Mesothelial cell of epicardium (in vitro differentiated cells): ENCODE measurements at regions not wholly inside any gene's neighbourhood (a gene's known extent, or its start where the extent isn't known, plus 50 kb on each side); places are given as distances from the start of the nearest gene placed in this dataset. TPM values are rescaled to one million over a fixed set of nuclear protein-coding genes. Genes with fewer than 3 reads are reported as not detected.

Experiments
- DNase-seq, 2 experiments: peaks; one replicate each; pipeline ENCODE4 v3.0.0; 2021; ENCODE audit warnings: low spot score in 2 of 2; ENCODE audit not compliant: unreplicated experiment in 2 of 2
- H3K27ac Mint-ChIP-seq: 2 replicates; pipeline ENCODE4 v1.8.0; 2021; ENCODE audit warnings: mixed read lengths
- H3K27me3 Mint-ChIP-seq: 2 replicates; pipeline ENCODE4 v1.8.0; 2021; ENCODE audit warnings: low read depth, mixed read lengths
- H3K36me3 Mint-ChIP-seq: 2 replicates; pipeline ENCODE4 v1.8.0; 2021; ENCODE audit warnings: mixed read lengths
- H3K4me1 Mint-ChIP-seq: 2 replicates; pipeline ENCODE4 v1.8.0; 2021; ENCODE audit warnings: mixed read lengths
- H3K4me3 Mint-ChIP-seq: 2 replicates; pipeline ENCODE4 v1.8.0; 2021; ENCODE audit warnings: mild to moderate bottlenecking, moderate library complexity, mixed read lengths
- H3K9me3 Mint-ChIP-seq: 2 replicates; pipeline ENCODE4 v1.8.0; 2021; ENCODE audit warnings: mixed read lengths
- microRNA-seq: library from miRNA; unstranded; fragments of <30 nt; microRNA quantifications from one replicate; pipeline ENCODE4 v1.2.0, GENCODE V29; 2021; ENCODE audit warnings: inconsistent platforms, mixed read lengths
- TF ChIP-seq, protein P1 (sequence below): fragments of 200-600 bp; sonication (generic); IDR thresholded peaks from one replicate; pipeline ENCODE4 v1.5.0; 2021; ENCODE audit warnings: antibody characterized with exemption; ENCODE audit not compliant: unreplicated experiment

DNA sequence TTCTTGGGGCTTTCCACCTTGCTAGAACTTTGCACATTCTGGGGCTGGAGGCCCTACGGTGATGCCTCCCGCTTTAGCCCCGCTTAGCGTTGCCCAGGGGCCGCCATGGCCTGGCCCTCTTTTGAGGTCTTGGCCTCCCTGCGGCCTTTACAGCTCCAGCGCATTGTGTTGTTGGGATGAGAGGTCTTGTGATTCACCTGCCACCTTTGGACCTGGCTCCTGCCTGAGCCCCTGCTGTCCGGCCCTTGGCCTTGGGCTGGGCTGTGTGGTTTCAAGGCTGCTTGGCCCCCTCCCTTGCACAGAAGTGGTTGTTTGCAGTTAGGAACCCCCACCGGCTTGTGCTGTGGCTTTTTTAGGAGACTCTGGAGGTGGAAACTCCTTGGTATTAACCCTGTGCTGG, 61.0 kb upstream of the CDH4 start:
- TF ChIP-seq, protein P1, sequence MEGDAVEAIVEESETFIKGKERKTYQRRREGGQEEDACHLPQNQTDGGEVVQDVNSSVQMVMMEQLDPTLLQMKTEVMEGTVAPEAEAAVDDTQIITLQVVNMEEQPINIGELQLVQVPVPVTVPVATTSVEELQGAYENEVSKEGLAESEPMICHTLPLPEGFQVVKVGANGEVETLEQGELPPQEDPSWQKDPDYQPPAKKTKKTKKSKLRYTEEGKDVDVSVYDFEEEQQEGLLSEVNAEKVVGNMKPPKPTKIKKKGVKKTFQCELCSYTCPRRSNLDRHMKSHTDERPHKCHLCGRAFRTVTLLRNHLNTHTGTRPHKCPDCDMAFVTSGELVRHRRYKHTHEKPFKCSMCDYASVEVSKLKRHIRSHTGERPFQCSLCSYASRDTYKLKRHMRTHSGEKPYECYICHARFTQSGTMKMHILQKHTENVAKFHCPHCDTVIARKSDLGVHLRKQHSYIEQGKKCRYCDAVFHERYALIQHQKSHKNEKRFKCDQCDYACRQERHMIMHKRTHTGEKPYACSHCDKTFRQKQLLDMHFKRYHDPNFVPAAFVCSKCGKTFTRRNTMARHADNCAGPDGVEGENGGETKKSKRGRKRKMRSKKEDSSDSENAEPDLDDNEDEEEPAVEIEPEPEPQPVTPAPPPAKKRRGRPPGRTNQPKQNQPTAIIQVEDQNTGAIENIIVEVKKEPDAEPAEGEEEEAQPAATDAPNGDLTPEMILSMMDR: no peak
- Mint-ChIP-seq H3K36me3 (no peaks in the 10 kb centered on the region), H3K27me3 (no peaks in the 10 kb centered on the region), H3K9me3 (no peaks in the 10 kb centered on the region), H3K27ac (no peak overlapping the region), H3K4me1 (peaks cover 20% of the 10 kb centered on the region), H3K4me3 (no peak overlapping the region)
- DNase-seq: no peak

DNA sequence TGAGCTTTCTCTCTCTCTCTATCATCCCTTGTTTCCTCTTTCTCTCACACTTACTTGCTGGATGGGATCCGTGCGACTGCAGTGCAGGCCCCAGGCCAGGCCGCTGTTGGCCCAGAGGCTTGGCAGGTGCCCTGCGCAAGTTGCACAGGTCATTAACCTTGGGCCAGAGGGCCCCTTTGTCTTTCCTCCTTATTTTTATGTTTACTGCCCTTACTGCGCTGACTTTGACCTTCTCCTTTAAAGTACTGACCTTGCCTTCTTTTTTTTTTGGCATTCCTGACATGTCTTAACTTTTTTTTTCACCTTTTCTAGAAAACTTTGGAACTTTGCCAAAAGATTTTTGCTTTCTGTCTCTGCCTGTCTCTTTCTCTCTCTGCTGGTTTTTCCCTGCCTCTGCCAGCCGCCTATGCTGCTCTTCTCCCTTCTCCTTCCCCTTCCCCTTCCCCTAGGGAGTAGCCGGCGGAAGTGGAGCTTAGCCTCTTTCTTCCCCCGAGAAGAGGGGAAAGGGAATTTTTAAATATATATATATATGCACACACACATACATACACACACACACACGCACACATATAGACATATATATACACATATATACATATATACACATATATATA, 59.6 kb upstream of the CDH4 start:
- Mint-ChIP-seq H3K4me3 (no peak overlapping the region), H3K27me3 (no peaks in the 10 kb centered on the region), H3K4me1 (peaks cover 8% of the 10 kb centered on the region), H3K27ac (peak overlapping the region; percentile 67), H3K36me3 (no peaks in the 10 kb centered on the region), H3K9me3 (no peaks in the 10 kb centered on the region)
- DNase-seq: no peak
- TF ChIP-seq, protein P1: no peak

DNA sequence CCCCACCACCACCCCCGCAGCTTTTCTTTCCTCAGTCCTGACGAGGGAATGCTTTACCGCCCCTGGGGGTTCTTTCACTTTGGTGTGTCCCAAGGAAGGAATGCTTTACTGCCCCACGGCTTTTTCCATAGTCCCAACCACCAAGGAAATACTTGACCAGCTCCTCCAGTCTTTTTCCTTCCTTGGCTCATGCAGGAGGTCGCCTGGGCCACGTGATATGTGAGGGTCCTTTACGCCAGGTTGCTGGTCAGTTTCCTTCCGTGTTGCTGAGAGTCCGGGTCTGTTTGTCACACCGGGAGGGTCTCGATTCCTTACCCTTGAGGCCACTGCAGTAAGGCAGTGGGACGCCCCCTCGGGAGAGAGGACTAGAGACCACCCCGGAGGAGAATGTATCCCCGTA, 58.9 kb upstream of the CDH4 start:
- TF ChIP-seq, protein P1: no peak
- Mint-ChIP-seq H3K27me3 (no peaks in the 10 kb centered on the region), H3K9me3 (no peaks in the 10 kb centered on the region), H3K27ac (no peak overlapping the region), H3K36me3 (no peaks in the 10 kb centered on the region), H3K4me1 (peaks cover 7% of the 10 kb centered on the region), H3K4me3 (no peak overlapping the region)
- DNase-seq: no peak

Small RNA genes lying in the stretch of these regions (microRNA-seq; reads per million reads assigned to microRNA genes)
- gene MIR4533 (not detected), gene MIR548AG2 (not detected), gene MIR646 (not detected)
